ENCODE measurements at regions not wholly inside any gene's neighbourhood (a gene's known extent, or its start where the extent isn't known, plus 50 kb on each side); places are given as distances from the start of the nearest gene placed in this dataset.

DNA sequence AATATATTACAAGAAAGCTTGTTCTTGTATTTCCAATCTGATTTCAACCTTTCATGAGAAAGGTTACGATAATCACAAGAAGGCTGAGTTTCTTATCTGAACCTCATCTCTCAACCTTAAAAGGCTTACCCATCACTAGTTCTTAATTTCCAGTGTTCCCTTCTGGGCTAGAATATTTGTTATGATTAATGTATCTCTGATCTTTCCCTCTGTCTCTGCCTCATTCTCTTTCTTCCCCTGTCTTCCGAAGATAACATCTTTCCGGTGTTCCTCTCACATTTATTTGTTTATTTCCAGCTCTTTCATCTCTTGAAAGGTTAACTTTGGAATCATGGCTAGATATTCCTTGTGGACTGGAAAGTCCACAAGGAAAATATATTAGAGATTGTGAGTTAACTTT, 255.9 kb downstream of the SLC6A15 start:
- TF ChIP-seq, protein P1, sequence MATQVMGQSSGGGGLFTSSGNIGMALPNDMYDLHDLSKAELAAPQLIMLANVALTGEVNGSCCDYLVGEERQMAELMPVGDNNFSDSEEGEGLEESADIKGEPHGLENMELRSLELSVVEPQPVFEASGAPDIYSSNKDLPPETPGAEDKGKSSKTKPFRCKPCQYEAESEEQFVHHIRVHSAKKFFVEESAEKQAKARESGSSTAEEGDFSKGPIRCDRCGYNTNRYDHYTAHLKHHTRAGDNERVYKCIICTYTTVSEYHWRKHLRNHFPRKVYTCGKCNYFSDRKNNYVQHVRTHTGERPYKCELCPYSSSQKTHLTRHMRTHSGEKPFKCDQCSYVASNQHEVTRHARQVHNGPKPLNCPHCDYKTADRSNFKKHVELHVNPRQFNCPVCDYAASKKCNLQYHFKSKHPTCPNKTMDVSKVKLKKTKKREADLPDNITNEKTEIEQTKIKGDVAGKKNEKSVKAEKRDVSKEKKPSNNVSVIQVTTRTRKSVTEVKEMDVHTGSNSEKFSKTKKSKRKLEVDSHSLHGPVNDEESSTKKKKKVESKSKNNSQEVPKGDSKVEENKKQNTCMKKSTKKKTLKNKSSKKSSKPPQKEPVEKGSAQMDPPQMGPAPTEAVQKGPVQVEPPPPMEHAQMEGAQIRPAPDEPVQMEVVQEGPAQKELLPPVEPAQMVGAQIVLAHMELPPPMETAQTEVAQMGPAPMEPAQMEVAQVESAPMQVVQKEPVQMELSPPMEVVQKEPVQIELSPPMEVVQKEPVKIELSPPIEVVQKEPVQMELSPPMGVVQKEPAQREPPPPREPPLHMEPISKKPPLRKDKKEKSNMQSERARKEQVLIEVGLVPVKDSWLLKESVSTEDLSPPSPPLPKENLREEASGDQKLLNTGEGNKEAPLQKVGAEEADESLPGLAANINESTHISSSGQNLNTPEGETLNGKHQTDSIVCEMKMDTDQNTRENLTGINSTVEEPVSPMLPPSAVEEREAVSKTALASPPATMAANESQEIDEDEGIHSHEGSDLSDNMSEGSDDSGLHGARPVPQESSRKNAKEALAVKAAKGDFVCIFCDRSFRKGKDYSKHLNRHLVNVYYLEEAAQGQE (IDR thresholded peaks at IDR 0.05; ENCODE audit: insufficient read depth in 1 of 2, low read depth in 2 of 2, low read length in 2 of 2) = no peak
- TF ChIP-seq FOXP2 (optimal IDR thresholded peaks at IDR 0.05; ENCODE audit: borderline replicate concordance, extremely low read depth, extremely low read length, insufficient read depth) (no peak), SIN3A (IDR thresholded peaks at IDR 0.05; ENCODE audit: borderline replicate concordance, insufficient read depth, low read length) (0 out of 2 replicates have a peak, but pooled peaks have one; percentile 80)

DNA sequence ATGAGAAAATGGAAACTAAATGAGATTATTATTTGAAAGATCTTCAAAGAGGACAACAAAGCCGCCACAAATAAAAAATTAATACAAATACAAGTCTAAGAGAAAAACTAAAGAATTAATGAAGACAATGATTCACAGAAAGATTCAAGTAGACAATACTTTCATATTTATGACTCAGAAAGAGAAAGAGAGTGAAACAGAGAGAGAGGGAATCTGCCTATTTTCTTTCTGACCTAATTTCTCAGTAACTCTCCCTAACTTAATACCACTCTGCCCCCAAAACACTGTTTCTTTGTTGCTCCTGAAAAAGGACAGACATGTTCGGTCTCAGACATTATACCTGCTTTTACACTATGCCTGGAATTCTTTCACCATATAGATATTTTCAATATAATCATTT, 259.1 kb downstream of the SLC6A15 start:
- TF ChIP-seq SIN3A (IDR thresholded peaks at IDR 0.05; ENCODE audit: borderline replicate concordance, insufficient read depth, low read length) (no peak), TAF1 (IDR thresholded peaks at IDR 0.05; ENCODE audit: borderline replicate concordance, insufficient read depth, low read length) (no peak), FOXP2 (optimal IDR thresholded peaks at IDR 0.05; ENCODE audit: borderline replicate concordance, extremely low read depth, extremely low read length, insufficient read depth) (no peak), POLR2AphosphoS5 (IDR thresholded peaks at IDR 0.05; ENCODE audit: low read depth, low read length) (no peak)
- TF ChIP-seq, protein P1 (IDR thresholded peaks at IDR 0.05; ENCODE audit: insufficient read depth in 1 of 2, low read depth in 2 of 2, low read length in 2 of 2) = no peak

DNA sequence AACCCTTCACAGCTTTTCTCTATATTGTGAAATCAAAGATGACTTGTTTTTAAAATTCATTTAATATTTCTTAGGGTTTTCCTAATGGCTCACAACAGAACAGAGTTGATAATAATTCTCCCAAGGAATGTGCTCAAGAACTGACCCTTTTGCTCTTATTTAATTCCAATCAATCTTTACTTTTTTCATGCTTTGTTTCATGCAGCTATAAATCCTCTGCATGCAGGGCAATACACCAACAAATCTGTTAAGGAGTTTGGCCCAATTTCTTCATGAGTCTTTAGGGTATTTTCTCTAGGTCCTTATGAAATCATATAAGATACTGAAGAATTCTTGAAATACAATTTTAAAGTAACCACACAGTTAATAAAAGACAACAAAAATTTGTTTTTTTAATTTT, 264.2 kb downstream of the SLC6A15 start:
- TF ChIP-seq FOXP2 (optimal IDR thresholded peaks at IDR 0.05; ENCODE audit: borderline replicate concordance, extremely low read depth, extremely low read length, insufficient read depth) (no peak), SIN3A (IDR thresholded peaks at IDR 0.05; ENCODE audit: borderline replicate concordance, insufficient read depth, low read length) (no peak), TAF1 (IDR thresholded peaks at IDR 0.05; ENCODE audit: borderline replicate concordance, insufficient read depth, low read length) (no peak), POLR2AphosphoS5 (IDR thresholded peaks at IDR 0.05; ENCODE audit: low read depth, low read length) (no peak)
- TF ChIP-seq, protein P1 (IDR thresholded peaks at IDR 0.05; ENCODE audit: insufficient read depth in 1 of 2, low read depth in 2 of 2, low read length in 2 of 2) = no peak

DNA sequence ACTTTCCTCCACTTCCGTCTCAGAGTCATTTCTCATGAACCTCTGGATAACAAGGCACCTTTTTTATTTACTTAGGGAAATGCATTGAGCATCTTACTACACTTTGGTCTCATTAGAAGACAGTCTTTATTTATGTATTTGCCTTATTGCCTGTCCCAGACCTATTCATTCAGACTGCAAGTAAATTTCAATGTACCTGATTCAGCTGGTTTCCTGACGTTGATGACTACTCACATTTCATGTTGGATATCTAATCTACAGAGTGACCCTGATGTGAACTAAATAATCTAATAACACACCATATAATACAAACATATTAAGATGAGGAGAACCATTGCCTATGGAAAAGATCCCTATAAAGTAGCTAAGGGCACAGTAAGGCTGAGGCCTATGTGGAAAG, 267.7 kb downstream of the SLC6A15 start:
- no peak for TF ChIP-seq POLR2AphosphoS5 (IDR thresholded peaks at IDR 0.05; ENCODE audit: low read depth, low read length)
- TF ChIP-seq FOXP2 (optimal IDR thresholded peaks at IDR 0.05; ENCODE audit: borderline replicate concordance, extremely low read depth, extremely low read length, insufficient read depth) = no peak
- TF ChIP-seq, protein P1 (IDR thresholded peaks at IDR 0.05; ENCODE audit: insufficient read depth in 1 of 2, low read depth in 2 of 2, low read length in 2 of 2) = no peak
- TF ChIP-seq TAF1 (IDR thresholded peaks at IDR 0.05; ENCODE audit: borderline replicate concordance, insufficient read depth, low read length) = no peak
- TF ChIP-seq SIN3A (IDR thresholded peaks at IDR 0.05; ENCODE audit: borderline replicate concordance, insufficient read depth, low read length) = no peak

DNA sequence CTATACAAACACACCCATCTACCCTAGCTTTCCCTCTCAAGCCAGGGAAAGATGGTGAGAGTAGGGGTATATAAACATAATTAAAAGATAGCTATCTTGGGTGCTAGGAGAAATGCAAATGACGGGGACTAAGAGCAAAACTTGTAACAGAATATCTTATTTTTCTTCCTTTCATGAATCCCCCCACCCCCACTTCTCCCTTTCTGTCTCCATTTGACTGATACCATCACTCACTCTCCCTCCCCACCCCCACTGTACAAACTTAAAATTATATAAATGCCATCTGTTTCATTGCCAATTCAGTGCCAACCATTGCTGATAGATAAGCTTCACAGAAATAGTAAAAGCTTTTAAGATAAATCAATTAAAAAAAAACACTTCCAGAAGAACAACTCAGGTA, 268.6 kb downstream of the SLC6A15 start:
- TF ChIP-seq POLR2AphosphoS5 (IDR thresholded peaks at IDR 0.05; ENCODE audit: low read depth, low read length) = no peak
- TF ChIP-seq, protein P1 (IDR thresholded peaks at IDR 0.05; ENCODE audit: insufficient read depth in 1 of 2, low read depth in 2 of 2, low read length in 2 of 2) = no peak
- TF ChIP-seq SIN3A (IDR thresholded peaks at IDR 0.05; ENCODE audit: borderline replicate concordance, insufficient read depth, low read length) = no peak
- TF ChIP-seq TAF1 (IDR thresholded peaks at IDR 0.05; ENCODE audit: borderline replicate concordance, insufficient read depth, low read length) = no peak
- no peak for TF ChIP-seq FOXP2 (optimal IDR thresholded peaks at IDR 0.05; ENCODE audit: borderline replicate concordance, extremely low read depth, extremely low read length, insufficient read depth)

All from PFSK-1 (cell line).